Activated CD4-positive, CD25-positive, alpha-beta regulatory T cell (primary cell): ENCODE measurements at regions not wholly inside any gene's neighbourhood (a gene's known extent, or its start where the extent isn't known, plus 50 kb on each side); places are given as distances from the start of the nearest gene placed in this dataset.

Experiments
- DNase-seq, 4 experiments: peaks; one replicate each; lab custom pipeline; 2025; lab: John Stamatoyannopoulos, UW

GRCh38 chr20:51266353-51266752, 243.4 kb upstream of the KCNG1 start:
- DNase-seq, result no peak

- no peak for DNase-seq
Observed at GRCh38 chr20:51265361-51265760, 242.5 kb upstream of the KCNG1 start.

- DNase-seq, result no peak
Observed at GRCh38 chr20:51262240-51262639, 239.3 kb upstream of the KCNG1 start.

- DNase-seq, result no peak
Observed at GRCh38 chr20:51259455-51259854, 236.5 kb upstream of the KCNG1 start.

GRCh38 chr20:51258582-51259165, 235.8 kb upstream of the KCNG1 start:
- DNase-seq, result no peak

- no peak for DNase-seq
Observed at GRCh38 chr20:51255417-51255816, 232.5 kb upstream of the KCNG1 start.

- DNase-seq, result no peak
Observed at GRCh38 chr20:51253280-51253679, 230.4 kb upstream of the KCNG1 start.

- DNase-seq, result no peak
Observed at GRCh38 chr20:51249781-51250180, 226.9 kb upstream of the KCNG1 start.

GRCh38 chr20:51249215-51249614, 226.3 kb upstream of the KCNG1 start:
- DNase-seq, result no peak

GRCh38 chr20:51244466-51244865, 221.6 kb upstream of the KCNG1 start:
- no peak for DNase-seq

GRCh38 chr20:51238675-51239305, 215.9 kb upstream of the KCNG1 start:
- DNase-seq, result no peak

- DNase-seq, result no peak
Observed at GRCh38 chr20:51237791-51238190, 214.9 kb upstream of the KCNG1 start.

- DNase-seq, result no peak
Observed at GRCh38 chr20:51237278-51237677, 214.4 kb upstream of the KCNG1 start.

- DNase-seq, result no peak
Observed at GRCh38 chr20:51236421-51236820, 213.5 kb upstream of the KCNG1 start.

- no peak for DNase-seq
Observed at GRCh38 chr20:51233345-51233744, 210.4 kb upstream of the KCNG1 start.

GRCh38 chr20:51230727-51231126, 207.8 kb upstream of the KCNG1 start:
- no peak for DNase-seq

GRCh38 chr20:51228763-51229162, 205.9 kb upstream of the KCNG1 start:
- no peak for DNase-seq

- DNase-seq, result no peak
Observed at GRCh38 chr20:51227744-51228143, 204.8 kb upstream of the KCNG1 start.

GRCh38 chr20:51223183-51223720, 200.3 kb upstream of the KCNG1 start:
- no peak for DNase-seq

- DNase-seq, result no peak
Observed at GRCh38 chr20:51221791-51222408, 199.0 kb upstream of the KCNG1 start.

- no peak for DNase-seq
Observed at GRCh38 chr20:51221103-51221502, 198.2 kb upstream of the KCNG1 start.

GRCh38 chr20:51220293-51220706, 197.4 kb upstream of the KCNG1 start:
- DNase-seq, result peak; percentile 8 to 29 (median 21)

- DNase-seq, result no peak
Observed at GRCh38 chr20:51219544-51219943, 196.6 kb upstream of the KCNG1 start.
